Endodermal cell (in vitro differentiated cells): ENCODE measurements at regions not wholly inside any gene's neighbourhood (a gene's known extent, or its start where the extent isn't known, plus 50 kb on each side); places are given as distances from the start of the nearest gene placed in this dataset.

ENCODE experiments used
- DNase-seq: peaks from one replicate; pipeline ENCODE4 v3.0.0-alpha.2; 2017
- H3K27ac ChIP-seq: 2 replicates; pipeline ENCODE4 v1.5.1; 2013; ENCODE audit warnings: mild to moderate bottlenecking, low read depth, low read length, moderate library complexity
- H3K27me3 ChIP-seq: 2 replicates; pipeline ENCODE4 v1.6.1; 2013; ENCODE audit warnings: mild to moderate bottlenecking, low read length, moderate library complexity; ENCODE audit not compliant: insufficient read depth, control insufficient read depth, poor library complexity, severe bottlenecking
- H3K36me3 ChIP-seq: 2 replicates; pipeline ENCODE4 v1.7.0; 2013; ENCODE audit warnings: mild to moderate bottlenecking, low read length, moderate library complexity; ENCODE audit not compliant: control insufficient read depth, insufficient read depth
- H3K4me1 ChIP-seq: one replicate; pipeline ENCODE4 v1.7.0; 2013; ENCODE audit warnings: low read length; ENCODE audit not compliant: control insufficient read depth, insufficient read depth
- H3K4me3 ChIP-seq: 2 replicates; pipeline ENCODE4 v1.5.1; 2013; ENCODE audit warnings: mild to moderate bottlenecking, low read length, moderate library complexity
- H3K9ac ChIP-seq: 2 replicates; pipeline ENCODE4 v1.6.1; 2013; ENCODE audit warnings: mild to moderate bottlenecking, low read length, moderate library complexity; ENCODE audit not compliant: poor library complexity, severe bottlenecking; ENCODE audit errors: extremely low read depth
- H3K9me3 ChIP-seq: 2 replicates; pipeline ENCODE4 v1.6.1; 2013; ENCODE audit warnings: mild to moderate bottlenecking, low read length, moderate library complexity; ENCODE audit not compliant: control insufficient read depth
- H3K27ac Mint-ChIP-seq: 2 replicates; pipeline ENCODE4 v1.8.0; 2020; ENCODE audit warnings: mixed read lengths
- H3K27me3 Mint-ChIP-seq: 2 replicates; pipeline ENCODE4 v1.8.0; 2021; ENCODE audit warnings: mild to moderate bottlenecking, mixed read lengths; ENCODE audit not compliant: insufficient read depth
- H3K36me3 Mint-ChIP-seq: 2 replicates; pipeline ENCODE4 v1.8.0; 2020; ENCODE audit warnings: low read depth, mixed read lengths
- H3K4me1 Mint-ChIP-seq: 2 replicates; pipeline ENCODE4 v1.8.0; 2020; ENCODE audit warnings: mixed read lengths
- H3K4me3 Mint-ChIP-seq: 2 replicates; pipeline ENCODE4 v1.8.0; 2020; ENCODE audit warnings: mild to moderate bottlenecking, moderate library complexity, mixed read lengths
- H3K9me3 Mint-ChIP-seq: 2 replicates; pipeline ENCODE4 v1.8.0; 2020; ENCODE audit warnings: mild to moderate bottlenecking, mixed read lengths
- CTCF ChIP-seq: fragments of 200-600 bp; sonication (generic); conservative IDR thresholded peaks from 2 replicates; pipeline ENCODE4 v1.5.0; 2021; ENCODE audit warnings: antibody characterized with exemption, mild to moderate bottlenecking
- WGBS, 2 experiments: methylation state at CpG; one replicate each; pipeline versions ENCODE4 v1.1.5 to v1.1.7; 2013; ENCODE audit warnings: missing lambda C conversion rate in 2 of 2, mixed read lengths in 1 of 2; ENCODE audit not compliant: insufficient coverage in 1 of 2, insufficient read length in 1 of 2; 5-methylcytosine and 5-hydroxymethylcytosine counted together

- H3K9me3 Mint-ChIP-seq, result no peaks in the 10 kb centered on the region
- 95 to 100% methylated on average over 2 to 14 of the region's 14 CpGs for WGBS, 2 experiments
- no peak overlapping the region for H3K4me3 Mint-ChIP-seq
- no peaks in the 10 kb centered on the region for H3K36me3 ChIP-seq
- no peak overlapping the region for H3K9ac ChIP-seq
- DNase-seq, result peak; percentile 19
- H3K4me1 ChIP-seq, result no peaks in the 10 kb centered on the region
- no peak overlapping the region for H3K4me3 ChIP-seq
- no peak overlapping the region for H3K27ac ChIP-seq
- no peaks in the 10 kb centered on the region for H3K27me3 ChIP-seq
- no peak overlapping the region for H3K27ac Mint-ChIP-seq
- no peaks in the 10 kb centered on the region for H3K4me1 Mint-ChIP-seq
- no peak for TF ChIP-seq CTCF
- H3K36me3 Mint-ChIP-seq, result no peaks in the 10 kb centered on the region
- no peaks in the 10 kb centered on the region for H3K9me3 ChIP-seq
- no peaks in the 10 kb centered on the region for H3K27me3 Mint-ChIP-seq
Observed at GRCh38 chr10:2888403-2889004, 178.8 kb upstream of the PFKP start.

GRCh38 chr10:2887391-2888070 lies 179.8 kb upstream of the PFKP start:
- no peaks in the 10 kb centered on the region for H3K36me3 ChIP-seq
- peak; percentile 39 for DNase-seq
- no peaks in the 10 kb centered on the region for H3K27me3 ChIP-seq
- Mint-ChIP-seq H3K9me3 (no peaks in the 10 kb centered on the region), H3K4me1 (no peaks in the 10 kb centered on the region), H3K4me3 (no peak overlapping the region), H3K27ac (no peak overlapping the region), H3K36me3 (no peaks in the 10 kb centered on the region), H3K27me3 (no peaks in the 10 kb centered on the region)
- no peak for TF ChIP-seq CTCF
- H3K27ac ChIP-seq, result no peak overlapping the region
- no peaks in the 10 kb centered on the region for H3K4me1 ChIP-seq
- H3K9me3 ChIP-seq, result no peaks in the 10 kb centered on the region
- no peak overlapping the region for H3K4me3 ChIP-seq
- no peak overlapping the region for H3K9ac ChIP-seq
- WGBS, 2 experiments, result 90 to 92% methylated on average over 11 of the region's 12 CpGs

GRCh38 chr10:2886662-2887061 lies 180.7 kb upstream of the PFKP start:
- Mint-ChIP-seq H3K4me3 (no peak overlapping the region), H3K9me3 (no peaks in the 10 kb centered on the region), H3K36me3 (no peaks in the 10 kb centered on the region), H3K27me3 (no peaks in the 10 kb centered on the region), H3K27ac (no peak overlapping the region), H3K4me1 (no peaks in the 10 kb centered on the region)
- no peaks in the 10 kb centered on the region for H3K36me3 ChIP-seq
- H3K9me3 ChIP-seq, result no peaks in the 10 kb centered on the region
- H3K4me3 ChIP-seq, result no peak overlapping the region
- WGBS, 2 experiments, result 92 to 95% methylated on average over 8 to 12 of the region's 12 CpGs
- no peak overlapping the region for H3K9ac ChIP-seq
- H3K27ac ChIP-seq, result no peak overlapping the region
- H3K27me3 ChIP-seq, result no peaks in the 10 kb centered on the region
- DNase-seq, result no peak
- TF ChIP-seq CTCF, result no peak
- no peaks in the 10 kb centered on the region for H3K4me1 ChIP-seq
